GM12864 (cell line): ENCODE measurements at regions not wholly inside any gene's neighbourhood (a gene's known extent, or its start where the extent isn't known, plus 50 kb on each side); places are given as distances from the start of the nearest gene placed in this dataset.
"Not testable (repeated sequence)": the region's sequence is repeated elsewhere in the genome, so short reads cannot be mapped to it uniquely, and the experiment has no call there.

Experiments
- DNase-seq: peaks from one replicate; pipeline ENCODE4 v3.0.0-alpha.2; 2011; ENCODE audit warnings: low read depth
- H3K4me3 ChIP-seq: 2 replicates; pipeline ENCODE4 v1.5.1; 2011; ENCODE audit warnings: mild to moderate bottlenecking, low read depth, low read length, control low read depth
- CTCF ChIP-seq: IDR thresholded peaks from 2 replicates; pipeline ENCODE4 v1.5.1; 2011; ENCODE audit warnings: low read depth, mild to moderate bottlenecking, moderate library complexity, low read length, control low read depth, inconsistent platforms; ENCODE audit errors: missing control alignments

- DNase-seq = no peak
- no peak overlapping the region for H3K4me3 ChIP-seq
- no peak for TF ChIP-seq CTCF
These were observed 157.0 kb downstream of the GJA1 start for GRCh38 chr6:121592261-121592935.

- TF ChIP-seq CTCF = no peak
- no peak for DNase-seq
- H3K4me3 ChIP-seq = no peak overlapping the region
These were observed 157.7 kb downstream of the GJA1 start for GRCh38 chr6:121593011-121593641.

GRCh38 chr6:121594053-121594452 is 158.6 kb downstream of the GJA1 start:
- H3K4me3 ChIP-seq = no peak overlapping the region
- no peak for TF ChIP-seq CTCF
- DNase-seq = no peak

GRCh38 chr6:121595646-121596045 is 160.2 kb downstream of the GJA1 start:
- H3K4me3 ChIP-seq = no peak overlapping the region
- no peak for TF ChIP-seq CTCF
- no peak for DNase-seq

- TF ChIP-seq CTCF = no peak
- H3K4me3 ChIP-seq = no peak overlapping the region
- no peak for DNase-seq
These were observed 161.0 kb downstream of the GJA1 start for GRCh38 chr6:121596441-121596840.

- no peak for TF ChIP-seq CTCF
- no peak for DNase-seq
- no peak overlapping the region for H3K4me3 ChIP-seq
These were observed 162.2 kb downstream of the GJA1 start for GRCh38 chr6:121597654-121598053.

- H3K4me3 ChIP-seq, DNase-seq: not testable (repeated sequence)
These were observed 163.9 kb downstream of the GJA1 start for GRCh38 chr6:121599331-121599730.
